NCI-H748 treated with DMSO at 0.1 percent for 48 hours (cell line): ENCODE measurements at regions not wholly inside any gene's neighbourhood (a gene's known extent, or its start where the extent isn't known, plus 50 kb on each side); places are given as distances from the start of the nearest gene placed in this dataset.

Experiments used
- DNase-seq: peaks from one replicate; lab custom pipeline; 2025; lab: John Stamatoyannopoulos, UW

GRCh38 chrX:120819126-120819525 is 56.5 kb downstream of the CT47B1 start:
- DNase-seq, result no peak

GRCh38 chrX:120813982-120814381 is 61.7 kb downstream of the CT47B1 start:
- no peak for DNase-seq

- no peak for DNase-seq
Measured at GRCh38 chrX:120801426-120801825, 74.2 kb downstream of the CT47B1 start.

GRCh38 chrX:120797188-120797851 is 78.3 kb downstream of the CT47B1 start:
- DNase-seq, result no peak

- no peak for DNase-seq
Measured at GRCh38 chrX:120795301-120795700, 80.4 kb downstream of the CT47B1 start.

GRCh38 chrX:120794525-120794975 is 81.1 kb downstream of the CT47B1 start:
- DNase-seq, result no peak

- DNase-seq, result no peak
Measured at GRCh38 chrX:120793098-120793497, 82.6 kb downstream of the CT47B1 start.

- no peak for DNase-seq
Measured at GRCh38 chrX:120791013-120791643, 84.5 kb downstream of the CT47B1 start.

- no peak for DNase-seq
Measured at GRCh38 chrX:120790552-120790951, 85.1 kb downstream of the CT47B1 start.

- DNase-seq, result peak; percentile 26
Measured at GRCh38 chrX:120790118-120790517, 85.5 kb downstream of the CT47B1 start.

GRCh38 chrX:120781403-120781802 is 94.3 kb downstream of the CT47B1 start:
- DNase-seq, result no peak

GRCh38 chrX:120775959-120776358 is 99.7 kb downstream of the CT47B1 start:
- DNase-seq, result no peak

GRCh38 chrX:120774606-120775005 is 101.1 kb downstream of the CT47B1 start:
- DNase-seq, result no peak

- DNase-seq, result no peak
Measured at GRCh38 chrX:120773801-120774200, 101.9 kb downstream of the CT47B1 start.

GRCh38 chrX:120769576-120770341 is 105.9 kb downstream of the CT47B1 start:
- DNase-seq, result peak; percentile 2

GRCh38 chrX:120768681-120769080 is 107.0 kb downstream of the CT47B1 start:
- DNase-seq, result no peak

- DNase-seq, result no peak
Measured at GRCh38 chrX:120768254-120768653, 107.4 kb downstream of the CT47B1 start.

GRCh38 chrX:120763269-120763668 is 112.4 kb downstream of the CT47B1 start:
- no peak for DNase-seq

- no peak for DNase-seq
Measured at GRCh38 chrX:120761810-120762209, 113.9 kb downstream of the CT47B1 start.

GRCh38 chrX:120759685-120760084 is 116.0 kb downstream of the CT47B1 start:
- DNase-seq, result no peak

GRCh38 chrX:120755066-120755846 is 120.4 kb downstream of the CT47B1 start:
- DNase-seq, result peak; percentile 40
